Type B pancreatic cell (in vitro differentiated cells): ENCODE measurements at regions not wholly inside any gene's neighbourhood (a gene's known extent, or its start where the extent isn't known, plus 50 kb on each side); places are given as distances from the start of the nearest gene placed in this dataset.
"Not testable (repeated sequence)": the region's sequence is repeated elsewhere in the genome, so short reads cannot be mapped to it uniquely, and the experiment has no call there.

Experiments
- DNase-seq: peaks from one replicate; pipeline ENCODE4 v3.0.0; 2021; ENCODE audit warnings: mixed read lengths; ENCODE audit not compliant: unreplicated experiment; ENCODE audit errors: extremely low spot score
- H3K27ac Mint-ChIP-seq: 2 replicates; pipeline ENCODE4 v1.8.0; 2021; ENCODE audit warnings: mild to moderate bottlenecking, mixed read lengths
- H3K27me3 Mint-ChIP-seq: 2 replicates; pipeline ENCODE4 v1.8.0; 2021; ENCODE audit warnings: mixed read lengths
- H3K36me3 Mint-ChIP-seq: 2 replicates; pipeline ENCODE4 v1.8.0; 2021; ENCODE audit warnings: mixed read lengths
- H3K4me1 Mint-ChIP-seq: one replicate; pipeline ENCODE4 v1.8.0; 2021; ENCODE audit warnings: mixed read lengths; ENCODE audit not compliant: unreplicated experiment
- H3K4me3 Mint-ChIP-seq: 2 replicates; pipeline ENCODE4 v1.8.0; 2021; ENCODE audit warnings: mild to moderate bottlenecking, mixed read lengths
- H3K9me3 Mint-ChIP-seq: 2 replicates; pipeline ENCODE4 v1.8.0; 2021; ENCODE audit warnings: mixed read lengths
- TF ChIP-seq, protein P1 (sequence below): fragments of 200-600 bp; sonication (generic); conservative IDR thresholded peaks from 2 replicates; pipeline ENCODE4 v1.5.0; 2021; ENCODE audit warnings: antibody characterized with exemption, mild to moderate bottlenecking

DNA sequence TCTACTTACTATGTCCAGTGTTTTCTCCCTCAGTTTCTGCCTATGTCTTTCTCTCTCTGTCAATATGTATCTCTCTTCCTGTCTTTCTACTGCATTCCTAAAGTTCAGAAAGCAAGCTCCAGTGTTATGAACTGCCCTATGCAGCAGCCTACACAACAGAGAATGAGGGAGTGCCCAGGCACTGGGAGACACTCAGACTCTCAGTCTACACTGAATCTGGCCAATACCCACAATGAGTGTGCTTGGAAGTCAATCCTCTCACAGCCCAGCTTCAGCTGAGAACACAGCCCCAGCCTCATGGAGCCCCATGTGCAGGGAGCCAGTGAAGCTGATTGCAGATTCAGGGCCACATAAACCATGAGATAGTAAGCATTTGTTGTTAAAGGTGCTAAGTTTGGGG lies 128.7 kb downstream of the ALG10 start:
- Mint-ChIP-seq H3K9me3 (no peaks in the 10 kb centered on the region), H3K4me3 (no peak overlapping the region), H3K4me1 (no peaks in the 10 kb centered on the region)

DNA sequence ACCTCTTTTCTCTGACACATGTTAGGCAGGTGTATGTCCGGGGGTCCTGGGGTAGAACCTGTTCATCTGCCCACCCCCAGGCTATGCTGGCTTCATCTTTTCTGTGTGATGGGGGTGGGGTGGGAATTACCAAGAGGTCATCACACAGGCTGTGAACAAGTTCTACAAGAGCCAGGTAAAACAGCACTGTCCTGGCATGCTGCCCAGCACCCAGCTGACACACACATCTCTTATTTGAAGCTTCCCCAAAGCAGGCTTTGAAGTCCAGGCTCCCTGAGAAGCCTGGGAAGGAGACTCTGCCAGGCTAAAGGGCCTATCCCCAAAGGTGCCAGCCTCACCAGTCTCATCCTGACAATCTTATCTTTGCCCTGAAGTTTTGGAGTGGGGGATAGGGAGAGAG lies 141.1 kb downstream of the ALG10 start:
- Mint-ChIP-seq H3K9me3 (peaks cover 8% of the 10 kb centered on the region), H3K36me3 (no peaks in the 10 kb centered on the region), H3K4me3 (no peak overlapping the region)

More for the DNA sequence above, 128.7 kb downstream of the ALG10 start:
- H3K36me3 Mint-ChIP-seq, result no peaks in the 10 kb centered on the region
- no peak overlapping the region for H3K27ac Mint-ChIP-seq
- no peak for DNase-seq
- TF ChIP-seq, protein P1, sequence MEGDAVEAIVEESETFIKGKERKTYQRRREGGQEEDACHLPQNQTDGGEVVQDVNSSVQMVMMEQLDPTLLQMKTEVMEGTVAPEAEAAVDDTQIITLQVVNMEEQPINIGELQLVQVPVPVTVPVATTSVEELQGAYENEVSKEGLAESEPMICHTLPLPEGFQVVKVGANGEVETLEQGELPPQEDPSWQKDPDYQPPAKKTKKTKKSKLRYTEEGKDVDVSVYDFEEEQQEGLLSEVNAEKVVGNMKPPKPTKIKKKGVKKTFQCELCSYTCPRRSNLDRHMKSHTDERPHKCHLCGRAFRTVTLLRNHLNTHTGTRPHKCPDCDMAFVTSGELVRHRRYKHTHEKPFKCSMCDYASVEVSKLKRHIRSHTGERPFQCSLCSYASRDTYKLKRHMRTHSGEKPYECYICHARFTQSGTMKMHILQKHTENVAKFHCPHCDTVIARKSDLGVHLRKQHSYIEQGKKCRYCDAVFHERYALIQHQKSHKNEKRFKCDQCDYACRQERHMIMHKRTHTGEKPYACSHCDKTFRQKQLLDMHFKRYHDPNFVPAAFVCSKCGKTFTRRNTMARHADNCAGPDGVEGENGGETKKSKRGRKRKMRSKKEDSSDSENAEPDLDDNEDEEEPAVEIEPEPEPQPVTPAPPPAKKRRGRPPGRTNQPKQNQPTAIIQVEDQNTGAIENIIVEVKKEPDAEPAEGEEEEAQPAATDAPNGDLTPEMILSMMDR, result no peak
- no peaks in the 10 kb centered on the region for H3K27me3 Mint-ChIP-seq

DNA sequence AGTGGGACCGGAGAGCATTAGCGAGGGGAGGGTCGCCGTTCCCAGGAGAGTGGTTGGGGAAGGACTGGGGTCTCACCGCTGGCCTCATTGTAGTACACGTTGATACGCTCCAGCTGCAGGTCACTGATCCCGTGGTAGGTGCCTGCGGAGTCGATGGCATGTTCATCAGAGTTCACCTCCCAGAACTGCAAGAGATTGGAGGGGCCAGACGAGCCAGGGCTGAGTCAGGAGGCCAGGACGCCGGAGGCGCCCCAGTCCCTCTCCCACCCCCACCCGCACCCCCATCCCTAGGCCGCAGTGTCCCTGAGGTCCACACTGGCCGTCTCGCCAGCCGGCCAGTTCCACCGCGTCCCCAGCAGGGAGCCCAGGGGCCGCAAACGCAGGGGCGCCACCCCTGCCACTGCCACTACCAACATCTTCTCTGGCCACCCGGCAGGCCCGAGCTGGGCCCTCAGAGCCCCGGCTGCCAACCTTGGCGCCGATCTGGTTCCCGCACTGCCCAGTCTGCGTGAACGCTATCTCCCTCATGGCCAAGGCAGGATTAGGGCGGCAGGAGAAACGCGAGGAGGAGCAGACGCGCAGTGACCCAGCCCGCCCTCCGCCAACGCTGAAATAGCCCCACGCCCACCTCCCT lies 144.2 kb downstream of the ALG10 start:
- Mint-ChIP-seq H3K4me3 (no peak overlapping the region), H3K36me3 (no peaks in the 10 kb centered on the region), H3K9me3 (no peaks in the 10 kb centered on the region), H3K4me1 (no peaks in the 10 kb centered on the region), H3K27ac (no peak overlapping the region), H3K27me3 (no peaks in the 10 kb centered on the region)
- DNase-seq, result no peak
- TF ChIP-seq, protein P1, result no peak

More for the DNA sequence above, 141.1 kb downstream of the ALG10 start:
- Mint-ChIP-seq H3K4me1 (no peaks in the 10 kb centered on the region), H3K27me3 (no peaks in the 10 kb centered on the region), H3K27ac (no peak overlapping the region)
- DNase-seq, result no peak
- TF ChIP-seq, protein P1, result no peak

DNA sequence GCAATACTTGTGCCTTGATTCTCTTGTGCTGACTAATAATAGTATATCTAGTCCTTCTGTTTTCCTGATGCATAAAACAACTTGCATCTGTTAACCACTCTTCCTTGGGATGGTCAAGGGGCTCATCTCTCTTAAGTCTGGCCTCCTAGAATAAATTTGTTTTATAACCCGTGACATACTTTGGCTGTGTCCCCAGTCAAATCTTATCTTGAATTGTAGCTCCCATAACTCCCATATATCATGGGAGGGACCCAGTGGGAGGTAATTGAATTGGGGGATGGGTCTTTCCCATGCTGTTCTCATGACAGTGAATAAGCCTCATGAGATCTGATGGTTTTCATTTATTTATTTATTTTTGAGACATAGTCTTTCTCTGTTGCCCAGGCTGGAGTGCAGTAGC lies 146.2 kb downstream of the ALG10 start:
- H3K36me3 Mint-ChIP-seq, H3K4me3 Mint-ChIP-seq, H3K27me3 Mint-ChIP-seq, H3K9me3 Mint-ChIP-seq, DNase-seq, H3K4me1 Mint-ChIP-seq, H3K27ac Mint-ChIP-seq: not testable (repeated sequence)

DNA sequence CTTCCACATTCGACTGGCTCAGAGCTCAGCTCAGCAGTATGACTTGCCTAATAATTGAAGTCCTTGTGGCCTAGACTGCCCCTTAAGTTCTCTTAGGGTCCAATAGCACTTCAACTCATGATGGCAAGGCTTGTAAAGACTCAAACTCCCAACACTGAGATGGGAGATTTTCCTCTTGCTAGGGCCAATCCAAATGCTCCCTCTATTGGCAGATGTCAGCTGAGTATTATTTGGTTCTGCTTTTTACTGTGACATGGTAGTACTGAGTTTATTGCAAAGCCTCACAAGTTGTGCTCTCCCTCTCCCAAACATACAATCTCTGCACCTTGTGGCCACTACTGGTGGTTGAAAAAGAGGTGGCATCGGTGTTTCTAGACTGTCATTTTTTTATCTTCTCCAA lies 164.2 kb downstream of the ALG10 start:
- H3K27ac Mint-ChIP-seq, result no peak overlapping the region
- TF ChIP-seq, protein P1, result no peak
- H3K36me3 Mint-ChIP-seq, result peaks cover 6% of the 10 kb centered on the region
- H3K27me3 Mint-ChIP-seq, result no peaks in the 10 kb centered on the region
- peaks cover 13% of the 10 kb centered on the region for H3K9me3 Mint-ChIP-seq
- H3K4me3 Mint-ChIP-seq, result no peak overlapping the region
- no peak for DNase-seq
- H3K4me1 Mint-ChIP-seq, result no peaks in the 10 kb centered on the region

DNA sequence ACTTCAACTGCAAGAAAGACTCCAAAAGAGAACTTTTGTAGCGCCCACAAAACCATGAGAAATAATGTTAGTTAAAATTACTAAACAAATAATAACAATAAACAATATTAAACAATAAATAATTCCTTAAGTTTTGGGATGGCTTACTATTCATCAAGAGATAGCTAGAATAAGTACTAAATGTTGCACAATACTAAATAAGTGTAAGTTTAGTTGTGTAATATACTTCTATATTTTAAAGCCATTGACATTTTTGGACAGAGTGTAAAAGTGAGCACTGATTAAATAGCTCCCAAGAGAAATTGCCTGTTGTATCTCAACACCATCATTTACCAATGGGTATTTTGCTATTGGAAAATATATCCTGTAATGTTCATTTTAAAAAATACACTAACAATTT lies 166.7 kb downstream of the ALG10 start:
- TF ChIP-seq, protein P1, result no peak
- peaks cover 6% of the 10 kb centered on the region for H3K36me3 Mint-ChIP-seq

More for the DNA sequence above, 166.7 kb downstream of the ALG10 start:
- Mint-ChIP-seq H3K27ac (no peak overlapping the region), H3K9me3 (peaks cover 6% of the 10 kb centered on the region), H3K27me3 (no peaks in the 10 kb centered on the region), H3K4me1 (no peaks in the 10 kb centered on the region), H3K4me3 (no peak overlapping the region)
- no peak for DNase-seq
